Pancreas (tissue), 10 donors: ENCODE measurements at regions not wholly inside any gene's neighbourhood (a gene's known extent, or its start where the extent isn't known, plus 50 kb on each side); places are given as distances from the start of the nearest gene placed in this dataset.
"Not testable (repeated sequence)": the region's sequence is repeated elsewhere in the genome, so short reads cannot be mapped to it uniquely, and the experiment has no call there.

ENCODE experiments used
- ATAC-seq, 4 donors: fragments of 200-7000 bp; cut with Tn5 transposase; one replicate each; pipeline versions ENCODE4 v1.8.0 to v1.9.1; 2020; ENCODE audit warnings: mild to moderate bottlenecking in 4 of 4, moderate library complexity in 4 of 4
- DNase-seq, 6 donors: peaks; one replicate each; pipeline ENCODE4 v3.0.0-alpha.2; 2020
- FAIRE-seq: peaks from 2 replicates; lab custom pipeline; 2012; peaks lifted over from hg19 to GRCh38; lab: Jason Lieb, UNC
- H3K27ac ChIP-seq, 4 donors: fragments of 200-600 bp; sonication (generic); 1 replicate in 3 of 4; 2 replicates in 1 of 4; pipeline versions ENCODE4 v1.5.0 to v1.8.0; 2020
- H3K27me3 ChIP-seq, 4 donors: fragments of 200-600 bp; one replicate each; pipeline ENCODE4 v1.8.0; 2021
- H3K36me3 ChIP-seq, 3 donors: fragments of 200-600 bp; sonication (generic) in 1 of 3; one replicate each; pipeline versions ENCODE4 v1.5.0 to v1.8.0; 2020 to 2021
- H3K4me1 ChIP-seq, 3 donors: fragments of 200-600 bp; one replicate each; pipeline ENCODE4 v1.8.0; 2021
- H3K4me3 ChIP-seq, 4 donors: fragments of 200-600 bp; sonication (generic) in 2 of 4; one replicate each; pipeline versions ENCODE4 v1.5.0 to v1.8.0; 2020 to 2021
- H3K9me3 ChIP-seq, 4 donors: fragments of 200-600 bp; one replicate each; pipeline ENCODE4 v1.8.0; 2021
- CTCF ChIP-seq, 4 donors: fragments of 200-600 bp; sonication (generic) in 3 of 4; IDR thresholded peaks; one replicate each; pipeline versions ENCODE4 v1.5.0 to v1.8.0; 2021; ENCODE audit warnings: antibody characterized with exemption in 4 of 4
- WGBS, 2 donors: extraction: QIAGEN DNeasy Blood & Tissue Kit; methylation state at CpG; one replicate each; pipeline ENCODE4 v1.1.7; 2013; 5-methylcytosine and 5-hydroxymethylcytosine counted together
- intact Hi-C, 3 donors: fragments of 100-400 bp; cut with DNase I; formaldehyde crosslinking; loops; one replicate each; pipeline versions ENCODE4 v1.11.1 to v1.14.2; 2022
- donor health status: healthy with polysubstance abuse.
- donor health status: DM: no; HTN: no; CAD: no; lungs with moderate emphysema.
- donor health status: DM: no; HTN: no; CAD: no.
- donor health status: control.
- donor health status: control.
- donor health status: Bipolar disorder and iron deficiency.
- donor health status: DM: yes; HTN: yes; CAD: no.
- donor health status: DM: no; HTN: no; CAD: no.
- donor health status: DM: no; HTN: no; CAD: no.
- donor health status: DM: yes; HTN: yes; CAD: no.

GRCh38 chrX:115388879-115389278 lies 99.4 kb downstream of the LUZP4 start:
- no peak for DNase-seq
- FAIRE-seq, result no peak
- WGBS, 2 donors, result 77 to 80% methylated on average over 4 of the region's 4 CpGs

GRCh38 chrX:115390078-115390477 lies 100.6 kb downstream of the LUZP4 start:
- TF ChIP-seq CTCF (IDR thresholded peaks at IDR 0.05), result no peak
- Histone ChIP-seq H3K4me1 (no peaks in the 10 kb centered on the region), H3K27me3 (peaks cover 0 to 28% (median 0%) of the 10 kb centered on the region in 4 donors), H3K9me3 (no peaks in the 10 kb centered on the region), H3K27ac (no peak overlapping the region), H3K36me3 (no peaks in the 10 kb centered on the region), H3K4me3 (no peak overlapping the region)
- intact Hi-C loops, result no loop called here
- 62 to 73% methylated on average over 3 of the region's 3 CpGs for WGBS, 2 donors
- no peak for FAIRE-seq
- no peak for DNase-seq
- ATAC-seq, result no peak

More at GRCh38 chrX:115388879-115389278, 99.4 kb downstream of the LUZP4 start:
- TF ChIP-seq CTCF (IDR thresholded peaks at IDR 0.05), result no peak
- no peak overlapping the region for H3K4me3 ChIP-seq
- H3K27ac ChIP-seq, result no peak overlapping the region
- no peaks in the 10 kb centered on the region for H3K36me3 ChIP-seq
- H3K9me3 ChIP-seq, result no peaks in the 10 kb centered on the region
- ATAC-seq, result no peak
- H3K4me1 ChIP-seq, result no peaks in the 10 kb centered on the region
- peaks cover 0 to 28% (median 0%) of the 10 kb centered on the region in 4 donors for H3K27me3 ChIP-seq
- intact Hi-C loops, result no loop called here

GRCh38 chrX:115392031-115392430 lies 102.5 kb downstream of the LUZP4 start:
- H3K27me3 ChIP-seq, result peaks cover 0 to 21% (median 1%) of the 10 kb centered on the region in 4 donors
- WGBS, 2 donors, result 58 to 82% methylated on average over 2 of the region's 2 CpGs
- TF ChIP-seq CTCF (IDR thresholded peaks at IDR 0.05), result no peak

GRCh38 chrX:115392871-115393270 lies 103.4 kb downstream of the LUZP4 start:
- no peak for DNase-seq
- no peak for ATAC-seq
- no peak for TF ChIP-seq CTCF (IDR thresholded peaks at IDR 0.05)
- H3K27ac ChIP-seq, result no peak overlapping the region
- FAIRE-seq, result no peak
- H3K27me3 ChIP-seq, result peaks cover 0 to 16% (median 1%) of the 10 kb centered on the region in 4 donors
- no peaks in the 10 kb centered on the region for H3K36me3 ChIP-seq
- H3K4me3 ChIP-seq, result no peak overlapping the region
- H3K9me3 ChIP-seq, result no peaks in the 10 kb centered on the region
- no peaks in the 10 kb centered on the region for H3K4me1 ChIP-seq
- 79 to 84% methylated on average over 1 of the region's 1 CpG for WGBS, 2 donors
- intact Hi-C loops, result no loop called here

More at GRCh38 chrX:115392031-115392430, 102.5 kb downstream of the LUZP4 start:
- Histone ChIP-seq H3K36me3 (no peaks in the 10 kb centered on the region), H3K4me3 (no peak overlapping the region), H3K4me1 (no peaks in the 10 kb centered on the region), H3K27ac (no peak overlapping the region), H3K9me3 (no peaks in the 10 kb centered on the region)
- ATAC-seq (no peak), DNase-seq (no peak), FAIRE-seq (no peak)
- intact Hi-C loops, result no loop called here

- peak in 1 of 4 donors; percentile 30 for ATAC-seq
- DNase-seq, result no peak
- FAIRE-seq, result no peak
- Histone ChIP-seq H3K27me3 (peaks cover 0 to 16% (median 1%) of the 10 kb centered on the region in 4 donors), H3K4me3 (no peak overlapping the region), H3K27ac (no peak overlapping the region), H3K36me3 (no peaks in the 10 kb centered on the region), H3K9me3 (no peaks in the 10 kb centered on the region), H3K4me1 (no peaks in the 10 kb centered on the region)
- 67 to 94% methylated on average over 1 of the region's 1 CpG for WGBS, 2 donors
- intact Hi-C loops, result no loop called here
- TF ChIP-seq CTCF (IDR thresholded peaks at IDR 0.05), result no peak
These were observed 103.8 kb downstream of the LUZP4 start for GRCh38 chrX:115393271-115393670.

GRCh38 chrX:115394806-115395205 lies 105.3 kb downstream of the LUZP4 start:
- intact Hi-C loops, H3K4me3 ChIP-seq, H3K9me3 ChIP-seq, FAIRE-seq, H3K4me1 ChIP-seq, ATAC-seq, DNase-seq, H3K27ac ChIP-seq, H3K36me3 ChIP-seq: not testable (repeated sequence)
- 82 to 89% methylated on average over 4 of the region's 4 CpGs for WGBS, 2 donors
- peaks cover 0 to 16% (median 4%) of the 10 kb centered on the region in 4 donors for H3K27me3 ChIP-seq
